A673 (cell line): ENCODE measurements at regions not wholly inside any gene's neighbourhood (a gene's known extent, or its start where the extent isn't known, plus 50 kb on each side); places are given as distances from the start of the nearest gene placed in this dataset.

ENCODE experiments used
- EZH2 ChIP-seq: fragments of 200-600 bp; sonication (generic); IDR thresholded peaks from 2 replicates; pipeline ENCODE4 v1.6.1; 2017; ENCODE audit warnings: borderline replicate concordance, low read depth, mild to moderate bottlenecking, mixed read lengths, antibody characterized with exemption, low read length; ENCODE audit not compliant: poor library complexity, severe bottlenecking
- TF ChIP-seq, protein P1 (sequence below): fragments of 300-800, 200-600 bp; sonication (generic); conservative IDR thresholded peaks from 2 replicates; pipeline ENCODE4 v1.5.1; 2017; ENCODE audit warnings: low read depth, mild to moderate bottlenecking, antibody characterized with exemption, low read length, moderate library complexity, mixed read lengths

GRCh38 chr9:81320909-81321482, 368.4 kb downstream of the TLE1 start:
- TF ChIP-seq, protein P1, sequence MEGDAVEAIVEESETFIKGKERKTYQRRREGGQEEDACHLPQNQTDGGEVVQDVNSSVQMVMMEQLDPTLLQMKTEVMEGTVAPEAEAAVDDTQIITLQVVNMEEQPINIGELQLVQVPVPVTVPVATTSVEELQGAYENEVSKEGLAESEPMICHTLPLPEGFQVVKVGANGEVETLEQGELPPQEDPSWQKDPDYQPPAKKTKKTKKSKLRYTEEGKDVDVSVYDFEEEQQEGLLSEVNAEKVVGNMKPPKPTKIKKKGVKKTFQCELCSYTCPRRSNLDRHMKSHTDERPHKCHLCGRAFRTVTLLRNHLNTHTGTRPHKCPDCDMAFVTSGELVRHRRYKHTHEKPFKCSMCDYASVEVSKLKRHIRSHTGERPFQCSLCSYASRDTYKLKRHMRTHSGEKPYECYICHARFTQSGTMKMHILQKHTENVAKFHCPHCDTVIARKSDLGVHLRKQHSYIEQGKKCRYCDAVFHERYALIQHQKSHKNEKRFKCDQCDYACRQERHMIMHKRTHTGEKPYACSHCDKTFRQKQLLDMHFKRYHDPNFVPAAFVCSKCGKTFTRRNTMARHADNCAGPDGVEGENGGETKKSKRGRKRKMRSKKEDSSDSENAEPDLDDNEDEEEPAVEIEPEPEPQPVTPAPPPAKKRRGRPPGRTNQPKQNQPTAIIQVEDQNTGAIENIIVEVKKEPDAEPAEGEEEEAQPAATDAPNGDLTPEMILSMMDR = no peak
- no peak for TF ChIP-seq EZH2
